Left lung (tissue), 4 donors: ENCODE measurements at regions not wholly inside any gene's neighbourhood (a gene's known extent, or its start where the extent isn't known, plus 50 kb on each side); places are given as distances from the start of the nearest gene placed in this dataset.
A peak's percentile ranks its signal among the peaks of the same experiment; 100 is the strongest.
"Not testable (repeated sequence)": the region's sequence is repeated elsewhere in the genome, so short reads cannot be mapped to it uniquely, and the experiment has no call there.

ENCODE experiments used
- ATAC-seq: fragments of 200-7000 bp; cut with Tn5 transposase; one replicate; pipeline ENCODE4 v1.9.1; 2020; ENCODE audit warnings: moderate library complexity
- DNase-seq, 4 donors: peaks; one replicate each; pipeline ENCODE4 v3.0.0-alpha.2; 2013 to 2020
- H3K27ac ChIP-seq, 2 donors: fragments of 200-600 bp; sonication (generic) in 1 of 2; one replicate each; pipeline versions ENCODE4 v1.5.0 to v1.8.0; 2020 to 2021
- H3K27me3 ChIP-seq, 2 donors: fragments of 200-600 bp; sonication (generic) in 1 of 2; one replicate each; pipeline versions ENCODE4 v1.5.0 to v1.8.0; 2020 to 2021
- H3K36me3 ChIP-seq, 2 donors: fragments of 200-600 bp; sonication (generic) in 1 of 2; one replicate each; pipeline versions ENCODE4 v1.5.0 to v1.8.0; 2020 to 2021
- H3K4me1 ChIP-seq, 2 donors: fragments of 200-600 bp; one replicate each; pipeline ENCODE4 v1.8.0; 2021
- H3K4me3 ChIP-seq, 2 donors: fragments of 200-600 bp; sonication (generic) in 1 of 2; one replicate each; pipeline versions ENCODE4 v1.5.0 to v1.8.0; 2020 to 2021; ENCODE audit warnings: mild to moderate bottlenecking in 1 of 2
- H3K9me3 ChIP-seq, 2 donors: fragments of 200-600 bp; sonication (generic) in 1 of 2; one replicate each; pipeline versions ENCODE4 v1.5.0 to v1.8.0; 2020 to 2021
- CTCF ChIP-seq, 2 donors: fragments of 200-600 bp; sonication (generic) in 1 of 2; IDR thresholded peaks; one replicate each; pipeline versions ENCODE4 v1.5.0 to v1.8.0; 2021; ENCODE audit warnings: antibody characterized with exemption in 2 of 2
- intact Hi-C, 2 donors: fragments of 100-400 bp; cut with DNase I; formaldehyde crosslinking; loops; one replicate each; pipeline versions ENCODE4 v1.11.2 to v1.14.2; 2022
- donor health status: DM: no; HTN: yes; CAD: no.
- donor health status: DM: no; HTN: no; CAD: no.

GRCh38 chr9:36499174-36499890 lies 73.4 kb upstream of the MELK start:
- intact Hi-C loops = no loop called here
- Histone ChIP-seq H3K36me3 (no peaks in the 10 kb centered on the region), H3K27me3 (no peaks in the 10 kb centered on the region), H3K4me3 (no peak overlapping the region), H3K4me1 (no peaks in the 10 kb centered on the region), H3K9me3 (no peaks in the 10 kb centered on the region), H3K27ac (no peak overlapping the region)
- DNase-seq = no peak
- no peak for ATAC-seq
- no peak for TF ChIP-seq CTCF (IDR thresholded peaks at IDR 0.05)

GRCh38 chr9:36493564-36493963 lies 79.1 kb upstream of the MELK start:
- H3K27ac ChIP-seq, H3K36me3 ChIP-seq, H3K27me3 ChIP-seq, intact Hi-C loops, H3K9me3 ChIP-seq, ATAC-seq, DNase-seq, H3K4me3 ChIP-seq: not testable (repeated sequence)
- peaks cover under 1 to 12% of the 10 kb centered on the region in 2 donors for H3K4me1 ChIP-seq

- H3K4me3 ChIP-seq = no peak overlapping the region
- no peak for DNase-seq
- H3K27me3 ChIP-seq = no peaks in the 10 kb centered on the region
- H3K4me1 ChIP-seq = peaks cover 4 to 19% of the 10 kb centered on the region in 2 donors
- TF ChIP-seq CTCF (IDR thresholded peaks at IDR 0.05) = no peak
- intact Hi-C loops = no loop called here
- H3K9me3 ChIP-seq = no peaks in the 10 kb centered on the region
- ATAC-seq = no peak
- H3K27ac ChIP-seq = no peak overlapping the region
- no peaks in the 10 kb centered on the region for H3K36me3 ChIP-seq
These were observed 79.8 kb upstream of the MELK start for GRCh38 chr9:36492865-36493264.

GRCh38 chr9:36489453-36489852 lies 83.2 kb upstream of the MELK start:
- ATAC-seq = no peak
- H3K27me3 ChIP-seq = no peaks in the 10 kb centered on the region

GRCh38 chr9:36488389-36488756 lies 84.3 kb upstream of the MELK start:
- no peaks in the 10 kb centered on the region for H3K9me3 ChIP-seq
- intact Hi-C loops = no loop called here
- H3K36me3 ChIP-seq = no peaks in the 10 kb centered on the region
- H3K4me3 ChIP-seq = peak overlapping the region; percentile 45 to 53
- H3K27ac ChIP-seq = peak overlapping the region; percentile 89 to 94
- no peaks in the 10 kb centered on the region for H3K27me3 ChIP-seq
- TF ChIP-seq CTCF (IDR thresholded peaks at IDR 0.05) = no peak
- peaks cover 12 to 34% of the 10 kb centered on the region in 2 donors for H3K4me1 ChIP-seq
- no peak for ATAC-seq
- DNase-seq = peak in 1 of 4 donors; percentile 42

More at GRCh38 chr9:36489453-36489852, 83.2 kb upstream of the MELK start:
- Histone ChIP-seq H3K27ac (no peak overlapping the region), H3K9me3 (no peaks in the 10 kb centered on the region), H3K36me3 (no peaks in the 10 kb centered on the region), H3K4me1 (peaks cover 12 to 34% of the 10 kb centered on the region in 2 donors), H3K4me3 (no peak overlapping the region)
- no peak for TF ChIP-seq CTCF (IDR thresholded peaks at IDR 0.05)
- intact Hi-C loops = no loop called here
- DNase-seq = no peak
